ENCODE measurements at regions not wholly inside any gene's neighbourhood (a gene's known extent, or its start where the extent isn't known, plus 50 kb on each side); places are given as distances from the start of the nearest gene placed in this dataset.

DNA sequence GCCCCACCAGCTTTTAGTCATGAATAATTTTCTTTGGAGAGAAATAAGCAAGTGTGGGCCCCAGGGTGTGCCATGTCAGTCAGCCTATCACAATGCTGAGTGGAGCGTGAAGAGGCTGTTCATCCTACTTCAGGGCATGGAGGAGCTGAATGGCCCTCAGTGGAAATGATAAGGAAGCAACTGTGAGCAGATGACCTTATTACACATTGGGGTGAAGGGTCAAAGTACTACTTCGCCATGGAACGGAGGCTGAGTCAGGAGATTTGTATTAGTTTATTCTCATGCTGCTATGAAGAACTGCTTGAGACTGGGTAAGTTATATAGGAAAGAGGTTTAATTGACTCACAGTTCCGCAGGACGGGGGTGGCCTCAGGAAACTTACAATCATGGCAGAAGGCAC is 231.0 kb upstream of the ADAMTS16 start:
- ChIA-PET POLR2A (no interaction called here), CTCF (interaction anchor here (0.6 to 1.0 kb wide), 3 partner anchors 34 to 228 kb away, joined by 3 to 4 read pairs (median 3); no protein-coding TSS in a partner anchor)
- Histone ChIP-seq H3K9me3 (ENCODE audit: control insufficient read depth, insufficient read depth, low read depth, low read length) (no peaks in the 10 kb centered on the region), H3K4me1 (ENCODE audit: control insufficient read depth, insufficient read depth, low read length) (peaks cover 6% of the 10 kb centered on the region; the same call in 1 of the 2 replicates), H3K4me3 (ENCODE audit: low read depth, low read length) (no peak overlapping the region), H3K27ac (ENCODE audit: extremely low read depth, low read depth, low read length) (no peak overlapping the region), H3K36me3 (ENCODE audit: control insufficient read depth in 2 of 2, insufficient read depth in 1 of 2, low read length in 2 of 2) (no peaks in the 10 kb centered on the region)
- no peak for TF ChIP-seq BCL11A (tag by site-specific recombination; IDR thresholded peaks at IDR 0.05; ENCODE audit: low read depth)
- no peak for TF ChIP-seq ZBTB44 (tag by site-specific recombination; IDR thresholded peaks at IDR 0.05)
- TF ChIP-seq ZNF223 (tag by site-specific recombination; IDR thresholded peaks at IDR 0.05) = no peak
- TF ChIP-seq REST (tag by site-specific recombination; IDR thresholded peaks at IDR 0.05) = no peak
- TF ChIP-seq ZNF785 (tag by site-specific recombination; IDR thresholded peaks at IDR 0.05) = no peak
- no peak for TF ChIP-seq ZNF302 (tag by site-specific recombination; IDR thresholded peaks at IDR 0.05; ENCODE audit: low read depth)
- TF ChIP-seq GLI2 (tag by site-specific recombination; IDR thresholded peaks at IDR 0.05; ENCODE audit: borderline replicate concordance, low read depth) = no peak
- no peak for TF ChIP-seq KLF9 (tag by site-specific recombination; IDR thresholded peaks at IDR 0.05; ENCODE audit: low read depth)
- TF ChIP-seq FEZF1 (tag by site-specific recombination; IDR thresholded peaks at IDR 0.05) = no peak
- no peak for TF ChIP-seq ZNF362 (tag by site-specific recombination; IDR thresholded peaks at IDR 0.05)
- TF ChIP-seq ZFP3 (tag by site-specific recombination; IDR thresholded peaks at IDR 0.05; ENCODE audit: low read depth) = no peak
- TF ChIP-seq ZEB2 (tag by site-specific recombination; IDR thresholded peaks at IDR 0.05) = no peak
- no peak for TF ChIP-seq ZNF76 (tag by site-specific recombination; IDR thresholded peaks at IDR 0.05; ENCODE audit: borderline replicate concordance, low read depth)
- TF ChIP-seq ZNF530 (tag by site-specific recombination; IDR thresholded peaks at IDR 0.05; ENCODE audit: low read depth) = no peak
- TF ChIP-seq REPIN1 (tag by site-specific recombination; IDR thresholded peaks at IDR 0.05; ENCODE audit: low read depth) = no peak
- TF ChIP-seq, protein P1, sequence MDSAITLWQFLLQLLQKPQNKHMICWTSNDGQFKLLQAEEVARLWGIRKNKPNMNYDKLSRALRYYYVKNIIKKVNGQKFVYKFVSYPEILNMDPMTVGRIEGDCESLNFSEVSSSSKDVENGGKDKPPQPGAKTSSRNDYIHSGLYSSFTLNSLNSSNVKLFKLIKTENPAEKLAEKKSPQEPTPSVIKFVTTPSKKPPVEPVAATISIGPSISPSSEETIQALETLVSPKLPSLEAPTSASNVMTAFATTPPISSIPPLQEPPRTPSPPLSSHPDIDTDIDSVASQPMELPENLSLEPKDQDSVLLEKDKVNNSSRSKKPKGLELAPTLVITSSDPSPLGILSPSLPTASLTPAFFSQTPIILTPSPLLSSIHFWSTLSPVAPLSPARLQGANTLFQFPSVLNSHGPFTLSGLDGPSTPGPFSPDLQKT (IDR thresholded peaks at IDR 0.05; ENCODE audit: borderline replicate concordance, low read depth, low read length) = no peak
- no peak for TF ChIP-seq ZIC2 (tag by site-specific recombination; IDR thresholded peaks at IDR 0.05)
- TF ChIP-seq, protein P2, sequence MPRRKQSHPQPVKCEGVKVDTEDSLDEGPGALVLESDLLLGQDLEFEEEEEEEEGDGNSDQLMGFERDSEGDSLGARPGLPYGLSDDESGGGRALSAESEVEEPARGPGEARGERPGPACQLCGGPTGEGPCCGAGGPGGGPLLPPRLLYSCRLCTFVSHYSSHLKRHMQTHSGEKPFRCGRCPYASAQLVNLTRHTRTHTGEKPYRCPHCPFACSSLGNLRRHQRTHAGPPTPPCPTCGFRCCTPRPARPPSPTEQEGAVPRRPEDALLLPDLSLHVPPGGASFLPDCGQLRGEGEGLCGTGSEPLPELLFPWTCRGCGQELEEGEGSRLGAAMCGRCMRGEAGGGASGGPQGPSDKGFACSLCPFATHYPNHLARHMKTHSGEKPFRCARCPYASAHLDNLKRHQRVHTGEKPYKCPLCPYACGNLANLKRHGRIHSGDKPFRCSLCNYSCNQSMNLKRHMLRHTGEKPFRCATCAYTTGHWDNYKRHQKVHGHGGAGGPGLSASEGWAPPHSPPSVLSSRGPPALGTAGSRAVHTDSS (tag by site-specific recombination; IDR thresholded peaks at IDR 0.05) = no peak
- no peak for TF ChIP-seq KLF7 (tag by site-specific recombination; IDR thresholded peaks at IDR 0.05; ENCODE audit: borderline replicate concordance)
